HCT116 (cell line): ENCODE measurements at regions not wholly inside any gene's neighbourhood (a gene's known extent, or its start where the extent isn't known, plus 50 kb on each side); places are given as distances from the start of the nearest gene placed in this dataset.
"Not testable (repeated sequence)": the region's sequence is repeated elsewhere in the genome, so short reads cannot be mapped to it uniquely, and the experiment has no call there.

Experiments used
- ATAC-seq: fragments of 200-7000 bp; cut with Tn5 transposase; 2 replicates; pipeline ENCODE4 v1.9.1; 2020; ENCODE audit warnings: mild to moderate bottlenecking, moderate library complexity
- BruUV-seq: library from RNA; stranded (reverse); fragments of 400-500 nt; replicated peaks from 2 replicates; lab custom pipeline; 2021; lab: Mats Ljungman, UMichigan
- CTCF ChIA-PET: fragments of 300-600 bp; sonication (Branson Sonifier 250); formaldehyde crosslinking; loops from one replicate; lab custom pipeline; 2021; ENCODE audit warnings: antibody characterized with exemption; lab: Charles Lee
- POLR2A ChIA-PET: fragments of 300-600, 350-600 bp; sonication (Branson Sonifier 250); formaldehyde crosslinking; loops from one replicate; lab custom pipeline; 2021; ENCODE audit warnings: antibody characterized with exemption; lab: Charles Lee
- RAD21 ChIA-PET, 2 experiments: fragments of 300-600 bp; sonication (Branson Sonifier 250); formaldehyde crosslinking; loops; one replicate each; lab custom pipeline; 2023; ENCODE audit warnings: low total read pairs in 2 of 2; ENCODE audit not compliant: uncharacterized antibody in 2 of 2, unreplicated experiment in 2 of 2, low non-redundant PET in 1 of 2; lab: Charles Lee
- DNase-seq: peaks from one replicate; pipeline ENCODE4 v3.0.0-alpha.2; 2010; ENCODE audit warnings: low read depth, low spot score
- H2AFZ ChIP-seq: fragments of 200-600 bp; shearing (Covaris generic), sonication (generic); 2 replicates; pipeline ENCODE4 v1.6.1; 2017; ENCODE audit warnings: low read depth, mixed run types, mixed read lengths, antibody characterized with exemption, low read length; ENCODE audit not compliant: poor library complexity, severe bottlenecking
- H3K27ac ChIP-seq: 2 replicates; pipeline ENCODE4 v1.5.1; 2012; ENCODE audit warnings: low read depth, low read length
- H3K27me3 ChIP-seq: fragments of 200-600 bp; sonication (generic); 2 replicates; pipeline ENCODE4 v1.6.1; 2016; ENCODE audit warnings: mixed run types, low read length, mixed read lengths; ENCODE audit not compliant: insufficient read depth
- H3K36me3 ChIP-seq, 2 experiments: fragments of 200-500 bp in 1 of 2; fragments of 200-600 bp in 1 of 2; sonication (Bioruptor generic) in 1 of 2; sonication (generic) in 1 of 2; 2 replicates each; pipeline versions ENCODE4 v1.5.1 to v1.6.1; 2014 to 2016; ENCODE audit warnings: low read length in 2 of 2, inconsistent platforms in 1 of 2, mixed read lengths in 1 of 2, mixed run types in 1 of 2; ENCODE audit not compliant: insufficient read depth in 2 of 2, control insufficient read depth in 1 of 2
- H3K4me1 ChIP-seq, 2 experiments: fragments of 200-600 bp in 1 of 2; sonication (generic) in 1 of 2; 2 replicates each; pipeline versions ENCODE4 v1.5.1 to v1.6.1; 2012 to 2017; ENCODE audit warnings: low read length in 2 of 2, inconsistent platforms in 1 of 2, mild to moderate bottlenecking in 1 of 2, mixed read lengths in 1 of 2, mixed run types in 1 of 2, moderate library complexity in 1 of 2; ENCODE audit not compliant: insufficient read depth in 2 of 2, control insufficient read depth in 1 of 2
- H3K4me2 ChIP-seq: fragments of 200-600 bp; sonication (generic); 2 replicates; pipeline ENCODE4 v1.6.1; 2017; ENCODE audit warnings: mixed run types, low read length, mixed read lengths
- H3K4me3 ChIP-seq, 2 experiments: fragments of 200-600 bp in 1 of 2; sonication (generic) in 1 of 2; replicated peaks in 1 of 2; 2 replicates each; pipeline ENCODE4 v1.5.1; 2011 to 2016; ENCODE audit warnings: low read length in 2 of 2, control low read depth in 1 of 2, low read depth in 1 of 2, mild to moderate bottlenecking in 1 of 2, mixed read lengths in 1 of 2, mixed run types in 1 of 2
- H3K79me2 ChIP-seq: fragments of 200-600 bp; sonication (generic); 2 replicates; pipeline ENCODE4 v1.6.1; 2017; ENCODE audit warnings: mild to moderate bottlenecking, mixed run types, low read length, moderate library complexity, mixed read lengths; ENCODE audit not compliant: insufficient read depth
- H3K9ac ChIP-seq: fragments of 200-600 bp; sonication (generic); 2 replicates; pipeline ENCODE4 v1.6.1; 2016; ENCODE audit warnings: low read length, mixed read lengths
- H3K9me2 ChIP-seq: fragments of 200-600 bp; sonication (generic), shearing (Covaris generic); 2 replicates; pipeline ENCODE4 v1.6.1; 2017; ENCODE audit warnings: mixed run types, mild to moderate bottlenecking, moderate library complexity; ENCODE audit not compliant: insufficient read depth
- H3K9me3 ChIP-seq, 2 experiments: fragments of 200-500 bp in 1 of 2; fragments of 200-600 bp in 1 of 2; sonication (Bioruptor generic) in 1 of 2; sonication (generic) in 1 of 2; 2 replicates each; pipeline ENCODE4 v1.6.1; 2014 to 2017; ENCODE audit warnings: low read length in 2 of 2, mixed read lengths in 2 of 2, inconsistent platforms in 1 of 2, low read depth in 1 of 2, mild to moderate bottlenecking in 1 of 2, mixed run types in 1 of 2, moderate library complexity in 1 of 2; ENCODE audit not compliant: control insufficient read depth in 1 of 2, insufficient read depth in 1 of 2
- H4K20me1 ChIP-seq: fragments of 200-600 bp; sonication (generic), shearing (Covaris generic); 2 replicates; pipeline ENCODE4 v1.6.1; 2017; ENCODE audit warnings: mixed run types, mild to moderate bottlenecking, moderate library complexity; ENCODE audit not compliant: insufficient read depth
- intact Hi-C: fragments of 100-400 bp; cut with micrococcal nuclease; formaldehyde crosslinking; loops from 2 replicates; pipeline ENCODE4 v1.10.0; 2022

GRCh38 chr17:21765651-21766290 is 73.4 kb downstream of the KCNJ18 start:
- CTCF ChIA-PET, H3K27ac ChIP-seq, H3K9me3 ChIP-seq: not testable (repeated sequence)

GRCh38 chr17:21766565-21766964 is 74.2 kb downstream of the KCNJ18 start:
- H4K20me1 ChIP-seq, H3K27ac ChIP-seq, H2AFZ ChIP-seq, H3K36me3 ChIP-seq, H3K9me3 ChIP-seq, H3K79me2 ChIP-seq, H3K9me2 ChIP-seq, intact Hi-C loops, H3K4me2 ChIP-seq, H3K4me1 ChIP-seq, H3K9ac ChIP-seq, DNase-seq, H3K4me3 ChIP-seq, H3K27me3 ChIP-seq, POLR2A ChIA-PET, ATAC-seq, BruUV-seq, CTCF ChIA-PET, RAD21 ChIA-PET: not testable (repeated sequence)

More at GRCh38 chr17:21765651-21766290, 73.4 kb downstream of the KCNJ18 start:
- BruUV-seq, H3K4me3 ChIP-seq, POLR2A ChIA-PET, H3K36me3 ChIP-seq, ATAC-seq, H2AFZ ChIP-seq, intact Hi-C loops, H4K20me1 ChIP-seq, H3K4me2 ChIP-seq, H3K9me2 ChIP-seq, DNase-seq, H3K27me3 ChIP-seq, H3K79me2 ChIP-seq, RAD21 ChIA-PET, H3K9ac ChIP-seq, H3K4me1 ChIP-seq: not testable (repeated sequence)

GRCh38 chr17:21767162-21768156 is 75.1 kb downstream of the KCNJ18 start:
- DNase-seq, CTCF ChIA-PET, H3K27ac ChIP-seq, H2AFZ ChIP-seq, H3K79me2 ChIP-seq, H3K4me2 ChIP-seq, RAD21 ChIA-PET, intact Hi-C loops, ATAC-seq, BruUV-seq, POLR2A ChIA-PET, H3K4me3 ChIP-seq, H3K27me3 ChIP-seq, H3K9ac ChIP-seq, H3K9me3 ChIP-seq, H4K20me1 ChIP-seq, H3K9me2 ChIP-seq, H3K4me1 ChIP-seq, H3K36me3 ChIP-seq: not testable (repeated sequence)

GRCh38 chr17:21768244-21768643 is 75.9 kb downstream of the KCNJ18 start:
- H3K79me2 ChIP-seq, H3K27me3 ChIP-seq, H3K9me2 ChIP-seq, H3K9ac ChIP-seq, H4K20me1 ChIP-seq, BruUV-seq, H3K36me3 ChIP-seq, H3K4me3 ChIP-seq, POLR2A ChIA-PET, CTCF ChIA-PET, intact Hi-C loops, ATAC-seq, H3K27ac ChIP-seq, H3K9me3 ChIP-seq, H3K4me1 ChIP-seq, H3K4me2 ChIP-seq, DNase-seq, RAD21 ChIA-PET, H2AFZ ChIP-seq: not testable (repeated sequence)
